NB4 (cell line): ENCODE measurements at regions not wholly inside any gene's neighbourhood (a gene's known extent, or its start where the extent isn't known, plus 50 kb on each side); places are given as distances from the start of the nearest gene placed in this dataset.

Experiments
- DNase-seq: peaks from one replicate; pipeline ENCODE4 v3.0.0; 2010; ENCODE audit warnings: low read depth
- H3K4me3 ChIP-seq: one replicate; pipeline ENCODE4 v1.5.1; 2011; ENCODE audit warnings: mild to moderate bottlenecking, low read depth, low read length, moderate library complexity
- CTCF ChIP-seq: IDR thresholded peaks from one replicate; pipeline ENCODE4 v1.5.1; 2012; ENCODE audit warnings: low read depth, low read length
- MAX ChIP-seq: IDR thresholded peaks from 2 replicates; pipeline ENCODE4 v1.6.1; 2011; ENCODE audit warnings: low read depth, low read length
- MYC ChIP-seq: IDR thresholded peaks from 2 replicates; pipeline ENCODE4 v1.6.1; 2011; ENCODE audit warnings: low read depth, low read length
- POLR2A ChIP-seq: IDR thresholded peaks from 2 replicates; pipeline ENCODE4 v1.6.1; 2011; ENCODE audit warnings: mild to moderate bottlenecking; ENCODE audit not compliant: insufficient read length; ENCODE audit errors: extremely low read depth

GRCh38 chr15:93608643-93609148 lies 519.7 kb upstream of the RGMA start:
- no peak for DNase-seq
- TF ChIP-seq POLR2A (no peak), MYC (no peak), CTCF (no peak), MAX (no peak)
- H3K4me3 ChIP-seq = no peak overlapping the region

- DNase-seq = no peak
- H3K4me3 ChIP-seq = no peak overlapping the region
- no peak for TF ChIP-seq MAX
- no peak for TF ChIP-seq MYC
- TF ChIP-seq POLR2A = no peak
- no peak for TF ChIP-seq CTCF
Observed at GRCh38 chr15:93603550-93603949, 514.5 kb upstream of the RGMA start.

GRCh38 chr15:93587059-93587521 lies 498.1 kb upstream of the RGMA start:
- no peak overlapping the region for H3K4me3 ChIP-seq
- DNase-seq = no peak
- no peak for TF ChIP-seq POLR2A
- no peak for TF ChIP-seq MAX
- TF ChIP-seq MYC = no peak

- no peak for TF ChIP-seq CTCF
- no peak for TF ChIP-seq MAX
- TF ChIP-seq POLR2A = no peak
- no peak for TF ChIP-seq MYC
- no peak overlapping the region for H3K4me3 ChIP-seq
- no peak for DNase-seq
Observed at GRCh38 chr15:93585012-93585411, 496.0 kb upstream of the RGMA start.

- no peak overlapping the region for H3K4me3 ChIP-seq
- DNase-seq = no peak
- TF ChIP-seq MYC = no peak
- no peak for TF ChIP-seq MAX
- TF ChIP-seq POLR2A = no peak
- no peak for TF ChIP-seq CTCF
Observed at GRCh38 chr15:93583968-93584367, 495.0 kb upstream of the RGMA start.

GRCh38 chr15:93583552-93583951 lies 494.5 kb upstream of the RGMA start:
- TF ChIP-seq POLR2A = no peak
- TF ChIP-seq CTCF = no peak
- no peak for TF ChIP-seq MAX
- TF ChIP-seq MYC = no peak
- no peak overlapping the region for H3K4me3 ChIP-seq
- no peak for DNase-seq
